Activated CD4-positive, alpha-beta T cell treated with anti-CD3 and anti-CD28 coated beads, Interleukin-2, Interleukin-4, amounts not matched to agents 100 ng/mL and 50 ng/mL, durations not matched to agents 16 hours and 8 hours (primary cell): ENCODE measurements at regions not wholly inside any gene's neighbourhood (a gene's known extent, or its start where the extent isn't known, plus 50 kb on each side); places are given as distances from the start of the nearest gene placed in this dataset.

Source experiments
- DNase-seq: peaks from one replicate; pipeline ENCODE4 v3.0.0-alpha.2; 2020; ENCODE audit warnings: low spot score

DNA sequence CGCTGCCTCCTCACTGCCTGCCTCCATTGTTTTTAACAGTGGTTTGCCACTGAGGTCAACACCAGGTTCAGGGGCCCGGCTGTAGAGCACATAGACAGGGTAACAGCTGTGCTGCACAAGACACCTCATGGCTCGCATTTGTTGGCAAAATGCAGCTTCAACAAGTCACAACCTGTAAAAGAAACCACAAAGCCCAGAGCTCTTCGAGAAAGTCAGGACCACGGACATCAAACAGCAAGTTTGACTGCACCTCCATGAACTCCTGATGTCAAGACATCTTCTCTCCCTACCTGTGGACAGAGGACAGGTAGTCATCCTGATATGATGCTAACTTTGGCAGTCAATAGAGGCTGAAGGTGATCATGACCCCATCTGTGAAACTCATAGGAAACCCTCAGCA is 142.4 kb upstream of the SOX9 start:
- DNase-seq = no peak

DNA sequence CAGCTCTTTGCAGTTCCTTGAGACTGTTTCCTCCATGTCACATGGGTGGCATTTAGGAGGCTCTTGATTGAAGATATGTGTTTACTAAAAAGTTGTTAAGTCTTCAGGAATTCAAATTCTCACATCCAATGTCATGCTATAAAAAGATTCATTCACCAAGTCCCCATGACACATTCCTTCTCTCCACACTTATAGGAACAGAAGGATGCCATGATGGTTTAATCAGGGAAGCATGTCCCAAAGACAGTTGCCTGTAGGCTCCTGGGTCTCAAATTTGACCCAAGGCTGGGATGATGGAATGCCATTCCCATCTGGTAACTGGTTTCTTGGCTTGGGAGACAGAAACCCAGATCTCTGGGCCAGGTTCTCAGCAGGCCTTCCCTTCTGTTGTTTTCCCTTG is 140.6 kb upstream of the SOX9 start:
- no peak for DNase-seq

DNA sequence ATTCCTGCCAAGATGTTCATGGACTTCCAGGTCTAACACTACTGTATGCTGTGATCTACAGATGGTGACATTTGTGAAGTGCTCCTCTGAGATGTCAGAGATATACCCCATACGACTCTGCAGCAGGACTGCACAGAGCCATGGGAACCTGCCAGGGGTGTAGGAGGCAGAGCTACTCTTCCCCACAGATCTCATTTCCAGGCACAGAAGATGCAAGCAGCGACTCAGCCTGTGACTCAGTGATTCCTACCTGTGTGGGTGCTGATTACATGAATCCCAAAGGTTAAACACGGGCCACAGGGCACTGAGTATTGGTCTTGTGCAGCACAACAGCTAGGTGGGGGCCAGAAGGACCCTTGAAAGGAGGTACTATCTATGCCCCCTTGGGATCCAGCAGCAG is 137.0 kb upstream of the SOX9 start:
- DNase-seq = no peak

DNA sequence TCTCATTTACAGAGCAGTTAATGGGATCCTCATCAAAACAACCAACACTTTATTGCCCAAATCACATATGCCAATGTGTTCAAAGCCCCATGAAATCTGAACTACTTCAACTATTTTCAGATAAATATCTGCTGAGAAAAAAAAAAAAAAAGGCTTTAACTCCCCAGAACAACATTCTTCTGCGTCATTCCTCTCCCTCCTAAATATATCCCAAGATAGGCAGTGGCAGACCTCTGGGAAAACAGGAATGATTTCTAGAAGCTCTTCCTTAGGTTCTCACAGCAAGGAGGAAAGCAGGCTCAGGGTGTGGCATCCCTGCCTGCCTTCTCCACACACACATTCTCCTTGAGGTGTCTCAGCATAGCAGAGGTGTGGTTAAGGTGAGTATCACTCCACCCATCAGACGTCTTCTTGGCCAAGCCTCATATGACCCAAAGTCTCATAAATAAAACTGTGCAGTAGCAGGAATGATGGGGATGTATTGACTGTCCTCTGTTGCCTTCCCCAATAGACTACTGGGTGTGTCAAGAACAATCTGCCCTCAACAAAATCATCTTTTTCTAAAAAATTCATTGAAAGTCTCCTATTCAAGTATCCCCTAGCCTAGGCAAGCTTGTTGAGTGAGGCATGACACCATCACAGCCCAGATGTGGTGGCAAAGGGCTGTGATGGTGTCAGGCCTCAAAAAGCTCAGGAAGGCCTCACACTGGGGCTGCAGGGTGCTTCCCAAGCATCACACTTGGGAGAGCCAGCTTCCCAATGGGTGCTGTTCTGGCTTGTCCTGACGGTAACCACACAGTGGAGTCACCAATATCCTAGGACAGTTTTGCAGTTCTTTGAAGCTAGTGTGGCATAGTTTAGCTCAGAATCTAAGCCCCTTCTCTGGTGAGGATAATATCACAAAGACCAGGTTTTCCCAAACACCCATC is 135.4 kb upstream of the SOX9 start:
- DNase-seq = no peak

DNA sequence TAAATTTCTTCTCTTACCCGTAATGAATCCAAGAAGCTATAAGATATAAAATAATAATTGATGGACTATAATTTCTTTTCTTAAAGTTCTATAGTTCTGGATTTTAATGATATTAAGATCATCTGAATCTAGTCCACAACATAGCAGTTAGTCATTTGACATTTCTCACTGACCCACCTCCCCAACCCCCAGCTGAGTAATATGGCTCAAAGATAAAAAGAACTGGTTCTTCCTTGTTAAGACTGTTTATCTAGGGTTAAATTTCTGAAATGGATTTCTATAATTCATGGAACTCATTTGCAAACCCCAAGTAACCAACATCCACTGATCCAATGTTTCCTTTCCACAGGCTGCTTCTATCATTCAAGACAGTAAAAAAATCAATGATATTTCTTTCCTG is 133.9 kb upstream of the SOX9 start:
- DNase-seq = no peak

DNA sequence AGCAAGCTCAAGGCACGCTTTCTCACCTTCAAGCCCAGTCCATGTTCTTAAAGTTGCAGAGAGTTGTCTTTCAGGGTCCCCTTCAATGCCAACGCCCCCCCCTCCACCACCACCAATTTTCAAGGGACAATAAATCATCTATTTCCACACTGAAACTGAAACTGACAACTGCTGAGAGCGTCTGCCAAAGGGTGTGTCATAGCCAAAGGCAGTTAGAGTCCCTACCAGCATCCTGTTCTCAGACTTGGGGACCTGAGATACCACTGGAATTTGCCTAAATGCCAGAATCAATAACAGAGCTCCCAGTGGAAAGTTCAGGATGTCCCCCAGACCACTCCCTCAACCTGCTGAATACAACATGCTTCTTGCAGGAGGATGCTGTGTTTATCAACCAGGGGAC is 133.2 kb upstream of the SOX9 start:
- no peak for DNase-seq

DNA sequence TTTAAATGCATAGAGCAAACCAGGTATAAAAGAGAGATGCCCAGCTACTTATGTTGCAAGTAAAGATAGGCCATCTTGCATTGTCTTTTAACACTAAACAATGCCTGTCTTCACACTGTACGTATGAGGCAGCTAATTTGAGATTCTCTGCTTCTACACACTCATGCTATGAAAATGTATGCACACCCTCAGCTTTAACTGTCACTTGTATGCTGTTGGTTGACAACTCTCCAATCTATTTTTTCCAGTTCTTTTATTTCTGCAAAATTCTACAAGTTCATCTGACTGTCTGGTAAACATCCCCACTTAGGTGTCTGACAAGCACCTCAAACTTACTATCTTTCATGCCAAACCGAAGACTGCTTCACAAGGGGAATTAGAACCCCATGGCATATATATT is 131.7 kb upstream of the SOX9 start:
- DNase-seq = no peak

DNA sequence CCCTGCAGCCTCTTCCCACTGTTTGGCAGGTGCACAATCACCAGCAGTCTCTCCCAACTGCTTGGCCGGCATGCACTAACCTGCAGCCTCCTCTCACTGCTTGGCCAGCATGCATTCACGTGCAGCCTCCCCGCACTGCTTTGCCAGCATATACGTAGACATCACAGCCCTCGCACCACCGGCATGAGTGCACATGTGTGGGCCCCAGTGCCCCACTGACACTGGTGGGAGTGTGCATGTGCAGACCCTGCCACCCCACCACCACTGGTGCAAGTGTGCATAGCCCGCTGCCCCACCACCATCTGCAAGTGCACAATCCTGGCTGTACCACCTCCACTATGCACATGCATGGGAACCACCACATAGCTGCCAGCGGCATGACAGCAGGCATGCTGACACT is 127.5 kb upstream of the SOX9 start:
- DNase-seq = no peak

DNA sequence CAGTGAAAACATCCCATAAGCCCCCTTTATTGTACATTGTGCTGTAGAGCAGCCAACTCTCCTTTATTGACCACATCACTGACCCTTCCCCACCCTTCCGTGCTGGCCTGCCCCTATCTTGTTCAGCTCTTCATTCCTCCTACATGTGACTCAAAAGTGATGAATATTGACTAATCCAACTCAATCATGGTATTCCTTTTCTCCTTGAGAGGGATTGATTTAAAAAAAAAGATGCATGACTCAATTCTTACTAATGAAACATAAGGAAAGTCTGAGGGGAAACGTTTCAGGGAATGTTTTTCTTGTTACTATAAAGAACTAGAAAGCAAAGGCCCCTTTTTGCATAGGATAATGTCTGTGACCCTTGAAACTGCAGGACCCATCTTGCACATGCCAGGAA is 125.2 kb upstream of the SOX9 start:
- no peak for DNase-seq

DNA sequence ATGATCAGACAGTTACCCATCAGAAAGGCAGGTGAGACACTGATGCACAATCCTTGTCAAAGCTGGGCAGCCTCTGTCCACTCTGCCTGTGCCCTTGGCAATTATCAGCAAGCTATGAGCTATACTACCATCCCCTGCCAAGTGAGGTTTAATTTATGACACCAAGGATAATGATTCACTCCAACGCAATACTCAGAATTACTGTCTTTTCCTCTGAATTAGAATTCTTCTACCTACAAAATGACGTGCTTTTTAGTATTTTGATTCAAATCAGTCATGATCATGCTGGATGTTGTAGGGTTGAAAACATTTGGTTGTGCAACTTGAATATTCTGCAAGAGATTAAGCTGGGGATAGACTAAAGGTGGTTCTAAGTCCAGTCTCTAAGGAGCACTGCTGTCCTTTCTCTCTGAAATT is 116.8 kb upstream of the SOX9 start:
- no peak for DNase-seq

DNA sequence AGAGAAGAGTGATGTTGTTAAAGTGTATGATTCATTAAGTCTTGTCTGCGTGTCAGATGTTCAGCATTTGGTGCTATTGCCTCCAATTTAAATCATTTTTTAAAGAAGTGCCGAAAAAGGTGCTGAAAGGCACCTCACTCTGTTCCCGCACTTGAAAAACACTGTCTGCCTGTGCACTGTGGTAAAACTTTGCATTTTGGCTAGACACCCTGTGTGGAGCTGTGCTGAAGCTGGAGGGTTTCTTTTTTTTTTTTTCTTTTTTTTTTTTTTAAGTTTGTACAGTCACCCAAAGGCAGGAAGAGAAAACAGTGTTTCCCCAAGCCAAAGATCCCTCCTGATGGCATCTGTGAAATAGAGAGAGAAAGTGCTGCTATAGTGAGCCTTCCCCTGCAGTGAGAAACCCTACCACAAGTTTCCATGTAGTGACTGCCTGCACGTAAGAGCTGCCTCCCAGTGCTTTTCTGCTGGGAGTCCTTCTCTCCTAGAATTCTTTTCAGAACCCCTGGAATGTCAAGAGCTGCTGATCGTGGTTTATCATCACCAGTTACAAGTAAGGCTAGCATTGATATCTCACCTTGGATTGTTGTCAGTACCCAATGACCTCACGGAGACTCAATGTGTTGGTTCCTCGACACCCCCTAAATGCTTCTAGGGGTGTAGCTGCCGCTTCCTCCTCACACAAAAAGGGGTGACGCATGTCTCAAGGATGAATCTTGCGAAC is 116.0 kb upstream of the SOX9 start:
- no peak for DNase-seq

DNA sequence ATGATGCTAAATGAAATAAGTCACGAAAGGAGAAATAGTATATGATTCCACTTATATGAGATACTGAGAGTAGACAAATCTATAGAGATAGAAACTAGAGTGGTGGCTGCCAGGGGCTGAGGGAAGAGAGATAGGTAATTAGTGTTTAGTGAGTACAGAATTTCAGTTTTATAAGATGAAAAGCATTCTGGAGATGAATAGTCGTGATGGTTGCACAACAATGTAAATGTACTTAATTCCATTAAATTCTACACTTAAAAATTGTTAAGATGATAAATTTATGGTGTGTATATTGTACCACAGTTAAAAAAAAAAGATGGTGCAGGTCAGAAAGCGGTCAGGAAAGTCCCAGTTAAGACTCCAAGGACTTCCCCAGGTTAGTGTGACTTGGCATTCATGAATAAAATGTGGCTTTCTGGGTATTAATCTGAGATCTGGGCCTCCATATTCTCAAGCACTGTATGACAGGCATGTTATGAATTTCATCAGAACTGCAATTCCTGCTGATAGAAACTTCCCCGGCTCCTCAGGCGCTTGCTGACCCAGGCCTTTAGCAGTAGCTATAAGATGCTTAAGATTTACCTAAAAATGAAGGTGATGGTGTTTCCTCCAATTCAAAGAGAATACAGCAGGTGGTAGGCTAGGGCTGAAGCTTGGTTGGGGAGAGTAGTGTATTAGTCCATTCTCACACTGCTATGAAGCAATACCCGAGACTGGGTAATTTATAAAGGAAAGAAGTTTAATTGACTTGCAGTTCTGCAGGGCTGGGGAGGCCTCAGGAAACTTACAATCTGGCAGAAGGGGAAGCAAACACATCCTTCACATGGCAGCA is 115.3 kb upstream of the SOX9 start:
- DNase-seq = no peak

DNA sequence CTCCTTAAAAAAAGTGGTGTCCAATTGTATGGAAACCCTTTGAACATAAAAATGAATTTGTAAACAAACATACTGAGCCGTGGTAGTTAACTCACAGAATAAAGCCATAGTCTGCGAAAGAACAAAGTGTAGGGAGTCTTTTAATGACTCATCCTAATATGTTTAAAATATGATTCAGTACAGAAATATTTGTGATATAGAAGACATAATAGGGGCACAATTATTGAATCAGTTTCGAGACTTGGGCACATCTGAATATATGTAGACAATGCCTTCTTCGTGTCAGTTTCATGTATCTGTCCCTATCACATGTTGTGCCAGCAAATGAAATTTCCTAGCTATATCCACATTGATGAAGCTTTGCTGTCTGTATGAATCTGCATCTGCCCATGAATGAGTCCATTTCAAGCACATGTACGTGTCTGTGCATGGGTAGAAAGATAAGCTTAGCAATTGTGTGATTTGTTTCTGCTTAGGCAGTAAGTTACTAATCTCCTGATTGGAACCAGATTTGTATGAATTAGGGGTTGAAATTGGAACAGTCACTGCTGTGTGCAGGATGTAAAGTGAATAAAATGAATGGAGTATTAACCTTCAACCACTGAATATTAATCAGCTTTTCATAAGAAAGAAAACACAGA is 112.5 kb upstream of the SOX9 start:
- no peak for DNase-seq

DNA sequence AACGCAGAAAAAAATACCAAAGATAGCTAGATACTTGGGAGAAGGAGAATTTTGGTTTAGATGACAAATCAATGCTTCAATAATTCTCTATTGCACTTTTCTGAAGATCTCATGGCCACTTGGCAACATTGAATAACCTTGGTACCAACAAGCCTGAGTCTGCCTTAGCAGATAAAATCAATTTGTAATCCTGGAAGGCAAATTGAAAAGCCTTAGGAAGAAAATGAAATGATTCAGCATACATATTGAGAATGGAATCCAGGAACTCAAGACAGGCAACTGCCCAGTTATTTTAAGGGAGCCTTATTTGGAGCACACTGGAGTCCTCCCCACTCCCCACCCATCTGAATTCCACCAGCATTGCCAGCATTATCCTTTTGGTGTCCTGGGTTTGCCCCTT is 109.3 kb upstream of the SOX9 start:
- no peak for DNase-seq

DNA sequence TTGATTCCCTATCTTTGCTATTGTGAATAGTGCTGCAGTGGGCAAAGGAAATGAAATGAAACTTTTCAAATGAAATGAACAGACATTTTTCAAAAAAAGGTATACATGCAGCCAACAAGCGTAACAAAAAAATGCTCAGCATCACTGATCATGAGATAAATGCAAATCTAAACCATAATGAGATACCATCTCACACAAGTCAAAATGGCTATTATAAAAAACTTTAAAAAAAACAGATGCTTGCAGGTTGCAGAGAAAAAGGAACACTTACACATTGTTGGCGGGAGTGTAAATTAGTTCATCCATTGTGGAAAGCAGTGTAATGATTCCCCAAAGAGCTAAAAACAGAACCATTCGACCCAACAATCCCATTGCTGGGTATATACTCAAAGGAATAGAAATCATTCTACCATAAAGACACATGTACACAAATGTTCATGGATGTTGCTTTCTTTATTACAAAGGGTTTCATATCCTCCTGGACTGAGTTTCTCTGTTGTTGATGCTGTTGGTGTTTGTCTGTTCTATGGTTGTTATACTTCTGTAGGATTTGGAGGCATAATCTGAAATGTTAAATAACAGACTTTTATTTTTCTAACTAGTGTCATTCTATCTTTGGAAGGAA is 99.3 kb upstream of the SOX9 start:
- no peak for DNase-seq

DNA sequence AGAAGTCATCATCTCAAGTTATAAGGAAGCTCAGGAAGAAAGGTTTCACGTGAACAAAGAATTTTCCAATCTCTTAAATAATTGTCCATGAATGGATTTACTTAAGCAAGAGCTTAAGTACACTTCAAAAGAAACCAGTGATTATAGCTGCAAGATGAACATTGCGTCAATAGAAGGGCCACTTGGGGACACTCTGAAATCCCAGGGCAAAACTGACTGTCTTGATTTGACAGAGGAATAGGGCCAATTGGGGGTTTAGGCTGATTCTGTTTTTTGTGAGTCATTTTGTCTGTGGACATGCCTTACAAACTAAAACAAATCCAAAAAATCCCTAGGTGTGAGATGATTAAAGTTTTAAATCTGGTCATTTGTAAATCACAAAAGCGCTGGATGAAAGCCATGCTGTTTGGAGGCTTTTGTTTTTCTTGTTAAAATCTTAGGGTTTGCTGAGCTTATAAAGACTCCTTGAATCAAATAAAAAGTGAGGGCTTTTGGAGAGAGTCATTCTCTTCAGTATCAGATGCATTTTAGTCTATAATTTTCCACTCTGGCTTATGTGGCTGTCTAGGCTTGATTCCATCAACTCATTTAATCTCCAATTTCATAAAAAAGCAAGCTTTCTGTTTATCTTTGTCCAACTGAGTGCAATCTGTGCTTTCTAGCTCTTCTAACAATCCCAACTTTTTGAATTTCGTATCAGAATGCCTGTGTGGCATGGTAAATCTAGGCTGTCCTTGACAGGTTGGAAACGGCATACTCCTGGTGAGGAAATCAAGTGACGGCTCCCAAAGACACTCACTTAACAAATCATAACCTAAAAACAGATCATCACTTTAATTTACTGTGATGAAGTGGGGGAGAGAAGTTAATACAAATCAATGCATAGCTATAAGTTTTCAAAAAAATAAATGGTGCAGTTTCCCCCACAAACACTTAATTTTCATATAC is 98.2 kb upstream of the SOX9 start:
- DNase-seq = no peak

DNA sequence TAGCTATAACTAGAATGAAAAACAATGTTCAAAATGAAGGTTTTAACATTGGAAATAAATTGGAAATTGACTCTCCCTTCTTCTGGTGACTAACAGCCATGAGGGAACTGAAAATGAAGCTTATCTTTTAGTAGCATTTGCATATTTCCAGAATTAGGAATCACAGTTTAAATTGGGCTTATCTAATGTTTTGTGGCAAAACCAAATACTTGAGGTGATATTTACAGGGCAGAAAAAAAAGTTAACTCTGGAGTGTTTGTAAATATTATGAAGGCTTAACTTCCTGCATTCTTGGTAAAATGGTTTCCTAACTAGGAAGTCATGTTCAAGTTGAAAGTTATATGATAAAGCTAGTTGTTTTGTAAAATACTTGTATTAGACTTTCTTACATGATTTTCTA is 96.4 kb upstream of the SOX9 start:
- DNase-seq = no peak

DNA sequence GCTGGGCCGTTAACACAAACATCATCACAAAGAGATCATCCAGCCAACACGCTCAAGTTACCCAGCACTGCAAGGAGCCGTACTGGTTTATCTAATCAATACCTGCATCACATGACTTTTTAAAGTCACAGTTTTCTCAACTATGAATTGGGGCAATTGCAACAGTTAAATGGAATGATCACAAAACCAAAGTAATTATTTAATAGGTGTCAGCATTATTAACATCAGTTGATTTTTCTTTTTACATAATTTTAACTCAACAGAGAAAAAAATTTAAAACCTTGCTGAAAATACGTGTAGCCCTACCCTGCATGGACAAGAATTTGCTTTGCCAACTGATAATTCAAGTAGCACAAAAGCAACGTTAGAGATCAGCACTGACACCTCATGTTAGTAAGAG is 95.7 kb upstream of the SOX9 start:
- DNase-seq = no peak

DNA sequence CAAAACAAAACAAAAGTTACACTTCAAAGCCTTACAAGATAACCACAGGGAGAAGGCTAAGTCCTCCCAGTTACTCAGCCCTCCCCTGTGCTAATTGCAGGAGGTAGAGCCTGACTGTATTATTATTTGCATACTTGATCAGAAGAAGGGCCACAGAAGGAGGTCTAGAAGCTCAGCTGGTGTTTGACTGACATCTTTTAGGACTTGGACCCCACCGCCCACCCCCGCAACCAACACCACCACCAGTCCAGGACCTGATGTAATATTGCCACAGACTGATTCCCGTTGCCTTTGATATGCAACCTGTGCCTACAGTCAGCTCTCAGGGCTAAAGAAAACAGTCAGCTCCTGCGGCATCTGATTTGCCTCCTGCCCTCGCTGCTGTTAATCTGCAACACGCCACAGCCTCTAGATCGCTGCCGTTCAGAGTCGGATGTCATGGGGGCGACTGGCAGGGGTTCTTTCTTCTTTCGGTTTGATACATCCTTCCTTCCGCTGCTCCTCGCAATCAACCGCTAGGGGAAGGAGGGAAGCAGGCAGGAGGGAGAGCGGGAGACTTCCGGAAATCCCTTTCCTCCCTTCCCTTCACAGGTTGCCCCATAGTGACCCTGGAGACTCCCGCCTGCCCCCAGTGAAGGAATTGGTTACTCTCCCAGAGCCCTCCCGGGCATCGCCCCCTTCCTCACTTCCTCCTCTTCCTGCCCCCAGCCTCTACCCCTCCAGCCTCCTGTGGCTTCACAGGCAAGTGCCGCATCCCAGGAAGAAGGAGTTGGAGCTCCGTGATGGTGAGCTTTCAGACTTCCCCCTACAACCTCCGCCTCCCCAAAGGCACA is 90.5 kb upstream of the SOX9 start:
- DNase-seq = peak; percentile 37
